ENCODE measurements at regions not wholly inside any gene's neighbourhood (a gene's known extent, or its start where the extent isn't known, plus 50 kb on each side); places are given as distances from the start of the nearest gene placed in this dataset.

DNA sequence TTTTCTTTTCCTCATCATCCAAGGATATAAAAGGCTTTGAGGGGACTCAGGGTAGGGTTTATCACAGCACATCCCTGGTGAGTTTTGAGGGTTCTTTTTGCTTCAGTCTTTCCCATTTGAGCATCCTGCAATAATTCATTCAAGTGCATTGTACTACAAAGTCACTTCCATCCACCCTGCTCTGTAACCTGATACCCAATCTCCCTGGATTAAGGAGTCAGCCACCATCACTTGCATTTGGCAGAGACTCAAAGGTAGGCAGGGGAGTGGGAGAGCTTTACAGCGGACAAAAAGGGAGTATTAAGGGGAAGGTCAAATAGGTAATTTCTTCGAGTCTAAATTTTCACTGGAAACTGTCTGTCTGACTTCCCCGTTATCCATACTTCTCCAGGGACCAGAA is 216.1 kb upstream of the TMTC4 start:
- TF ChIP-seq POLR2A (IDR thresholded peaks at IDR 0.05; ENCODE audit: control extremely low read depth in 1 of 2, low read depth in 2 of 2, low read length in 2 of 2) (no peak), CHD1 (IDR thresholded peaks at IDR 0.05; ENCODE audit: low read depth, low read length) (no peak), CTCF (IDR thresholded peaks at IDR 0.05; ENCODE audit: control extremely low read depth in 1 of 3, insufficient read depth in 1 of 3, low read depth in 1 of 3, low read length in 3 of 3) (no peak), TAF1 (IDR thresholded peaks at IDR 0.05; ENCODE audit: low read depth, low read length) (no peak), EZH2 (IDR thresholded peaks at IDR 0.05; ENCODE audit: low read depth, low read length, severe bottlenecking) (no peak), PHF8 (conservative IDR thresholded peaks at IDR 0.05; ENCODE audit: low read depth, low read length) (no peak), SRF (IDR thresholded peaks at IDR 0.05; ENCODE audit: low read depth, low read length) (no peak), GABPA (IDR thresholded peaks at IDR 0.05; ENCODE audit: borderline replicate concordance, insufficient read depth, low read length) (no peak), CBX8 (IDR thresholded peaks at IDR 0.05; ENCODE audit: borderline replicate concordance, low read depth, low read length) (no peak), GTF2F1 (IDR thresholded peaks at IDR 0.05; ENCODE audit: borderline replicate concordance, low read depth, low read length) (no peak), EP300 (IDR thresholded peaks at IDR 0.05; ENCODE audit: borderline replicate concordance in 1 of 2, low read depth in 2 of 2, low read length in 2 of 2) (no peak), SP1 (IDR thresholded peaks at IDR 0.05; ENCODE audit: low read depth, low read length) (no peak), POLR2AphosphoS5 (IDR thresholded peaks at IDR 0.05; ENCODE audit: low read depth, low read length) (no peak)
- TF ChIP-seq, protein P1, sequence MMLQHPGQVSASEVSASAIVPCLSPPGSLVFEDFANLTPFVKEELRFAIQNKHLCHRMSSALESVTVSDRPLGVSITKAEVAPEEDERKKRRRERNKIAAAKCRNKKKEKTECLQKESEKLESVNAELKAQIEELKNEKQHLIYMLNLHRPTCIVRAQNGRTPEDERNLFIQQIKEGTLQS (IDR thresholded peaks at IDR 0.05; ENCODE audit: insufficient read depth, low read depth, low read length): no peak
